Nephron (organoid): ENCODE measurements at regions not wholly inside any gene's neighbourhood (a gene's known extent, or its start where the extent isn't known, plus 50 kb on each side); places are given as distances from the start of the nearest gene placed in this dataset.

ENCODE experiments used
- H3K27ac Mint-ChIP-seq, 3 experiments: 2 replicates each; pipeline ENCODE4 v1.8.0; 2020; ENCODE audit warnings: mixed read lengths in 3 of 3, mild to moderate bottlenecking in 2 of 3, moderate library complexity in 1 of 3
- H3K27me3 Mint-ChIP-seq: 2 replicates; pipeline ENCODE4 v1.8.0; 2021; ENCODE audit warnings: low read depth, mild to moderate bottlenecking, moderate library complexity, mixed read lengths
- H3K36me3 Mint-ChIP-seq: 2 replicates; pipeline ENCODE4 v1.8.0; 2020; ENCODE audit warnings: low read depth, mixed read lengths
- H3K4me1 Mint-ChIP-seq: 2 replicates; pipeline ENCODE4 v1.8.0; 2020; ENCODE audit warnings: mixed read lengths
- H3K4me3 Mint-ChIP-seq, 3 experiments: 2 replicates each; pipeline ENCODE4 v1.8.0; 2020; ENCODE audit warnings: mild to moderate bottlenecking in 3 of 3, mixed read lengths in 3 of 3, moderate library complexity in 2 of 3
- H3K9me3 Mint-ChIP-seq: 2 replicates; pipeline ENCODE4 v1.8.0; 2020; ENCODE audit warnings: mixed read lengths
- CTCF ChIP-seq, 3 experiments: fragments of 200-600 bp; sonication (generic); IDR thresholded peaks; one replicate each; pipeline ENCODE4 v1.5.0; 2021; ENCODE audit warnings: antibody characterized with exemption in 3 of 3; ENCODE audit not compliant: unreplicated experiment in 3 of 3

- no peaks in the 10 kb centered on the region for H3K36me3 Mint-ChIP-seq
- no peaks in the 10 kb centered on the region for H3K9me3 Mint-ChIP-seq
- H3K27me3 Mint-ChIP-seq = peaks cover 7% of the 10 kb centered on the region
- H3K4me1 Mint-ChIP-seq = peaks cover 65% of the 10 kb centered on the region
- H3K4me3 Mint-ChIP-seq = peak overlapping the region in 1 of 3 experiments; percentile 9
- peak overlapping the region; percentile 73 to 83 (median 76) for H3K27ac Mint-ChIP-seq
- TF ChIP-seq CTCF (IDR thresholded peaks at IDR 0.05; ENCODE audit: unreplicated experiment in 3 of 3) = no peak
Measured at GRCh38 chr20:52270696-52271095, 79.1 kb upstream of the ZFP64 start.

- peaks cover 7% of the 10 kb centered on the region for H3K27me3 Mint-ChIP-seq
- H3K36me3 Mint-ChIP-seq = no peaks in the 10 kb centered on the region
- H3K27ac Mint-ChIP-seq = peak overlapping the region; percentile 73 to 83 (median 76)
- no peak for TF ChIP-seq CTCF (IDR thresholded peaks at IDR 0.05; ENCODE audit: unreplicated experiment in 3 of 3)
- peaks cover 65% of the 10 kb centered on the region for H3K4me1 Mint-ChIP-seq
- H3K4me3 Mint-ChIP-seq = no peak overlapping the region
- no peaks in the 10 kb centered on the region for H3K9me3 Mint-ChIP-seq
Measured at GRCh38 chr20:52270001-52270606, 78.5 kb upstream of the ZFP64 start.

- Mint-ChIP-seq H3K4me3 (no peak overlapping the region), H3K9me3 (no peaks in the 10 kb centered on the region), H3K27ac (peak overlapping the region; percentile 73 to 83 (median 76)), H3K27me3 (peaks cover 7% of the 10 kb centered on the region), H3K4me1 (peaks cover 59% of the 10 kb centered on the region), H3K36me3 (no peaks in the 10 kb centered on the region)
- no peak for TF ChIP-seq CTCF (IDR thresholded peaks at IDR 0.05; ENCODE audit: unreplicated experiment in 3 of 3)
Measured at GRCh38 chr20:52269321-52269720, 77.7 kb upstream of the ZFP64 start.

- Mint-ChIP-seq H3K4me1 (peaks cover 63% of the 10 kb centered on the region), H3K27ac (peak overlapping the region in 2 of 3 experiments; percentile 31 to 80), H3K36me3 (no peaks in the 10 kb centered on the region), H3K27me3 (peaks cover 7% of the 10 kb centered on the region), H3K9me3 (peaks cover 1% of the 10 kb centered on the region), H3K4me3 (no peak overlapping the region)
- TF ChIP-seq CTCF (IDR thresholded peaks at IDR 0.05; ENCODE audit: unreplicated experiment in 3 of 3) = no peak
Measured at GRCh38 chr20:52268184-52268749, 76.7 kb upstream of the ZFP64 start.

GRCh38 chr20:52267418-52267817, 75.8 kb upstream of the ZFP64 start:
- H3K4me1 Mint-ChIP-seq = peaks cover 70% of the 10 kb centered on the region
- H3K4me3 Mint-ChIP-seq = no peak overlapping the region
- no peaks in the 10 kb centered on the region for H3K36me3 Mint-ChIP-seq
- H3K27ac Mint-ChIP-seq = no peak overlapping the region
- peaks cover 3% of the 10 kb centered on the region for H3K9me3 Mint-ChIP-seq
- peaks cover 7% of the 10 kb centered on the region for H3K27me3 Mint-ChIP-seq
- no peak for TF ChIP-seq CTCF (IDR thresholded peaks at IDR 0.05; ENCODE audit: unreplicated experiment in 3 of 3)

- no peak for TF ChIP-seq CTCF (IDR thresholded peaks at IDR 0.05; ENCODE audit: unreplicated experiment in 3 of 3)
- Mint-ChIP-seq H3K4me1 (peaks cover 44% of the 10 kb centered on the region), H3K27ac (peak overlapping the region in 2 of 3 experiments; percentile 8 to 37), H3K27me3 (no peaks in the 10 kb centered on the region), H3K9me3 (peaks cover 3% of the 10 kb centered on the region), H3K4me3 (no peak overlapping the region), H3K36me3 (no peaks in the 10 kb centered on the region)
Measured at GRCh38 chr20:52263757-52264156, 72.2 kb upstream of the ZFP64 start.
